Prostate gland (tissue), 2 donors: ENCODE measurements at regions not wholly inside any gene's neighbourhood (a gene's known extent, or its start where the extent isn't known, plus 50 kb on each side); places are given as distances from the start of the nearest gene placed in this dataset.

Source experiments
- DNase-seq: peaks from one replicate; pipeline ENCODE4 v3.0.0-alpha.2; 2019; ENCODE audit warnings: low spot score
- H3K27ac ChIP-seq, 2 donors: fragments of 200-600 bp; sonication (generic); 2 replicates each; pipeline ENCODE4 v1.5.1; 2017 to 2019
- H3K27me3 ChIP-seq: fragments of 200-600 bp; sonication (generic); replicated peaks from 2 replicates; pipeline ENCODE4 v1.5.1; 2019; ENCODE audit not compliant: insufficient read depth
- H3K36me3 ChIP-seq, 2 donors: fragments of 200-600 bp; sonication (generic); 1 replicate in 1 of 2; 2 replicates in 1 of 2; pipeline versions ENCODE4 v1.5.1 to v1.8.1; 2017 to 2019
- H3K4me1 ChIP-seq: fragments of 200-600 bp; sonication (generic); replicated peaks from 2 replicates; pipeline ENCODE4 v1.5.1; 2019
- H3K4me3 ChIP-seq, 2 donors: fragments of 200-600 bp; sonication (generic); 2 replicates each; pipeline ENCODE4 v1.5.1; 2017 to 2019
- H3K9me3 ChIP-seq: fragments of 200-600 bp; sonication (generic); 2 replicates; pipeline ENCODE4 v1.5.1; 2017
- POLR2A ChIP-seq: fragments of 450-650 bp; IDR thresholded peaks from one replicate; pipeline ENCODE4 v1.6.1; 2016; ENCODE audit warnings: antibody characterized with exemption, mild to moderate bottlenecking
- POLR2AphosphoS5 ChIP-seq: sonication (generic); formaldehyde crosslinking; IDR thresholded peaks from one replicate; pipeline ENCODE4 v1.6.1; 2017; ENCODE audit warnings: antibody characterized with exemption
- WGBS: methylation state at CpG from one replicate; pipeline ENCODE4 v1.1.5; 2018; 5-methylcytosine and 5-hydroxymethylcytosine counted together
- intact Hi-C: fragments of 100-400 bp; cut with DNase I; formaldehyde crosslinking; loops from one replicate; pipeline ENCODE4 v1.14.2; 2022
- TF ChIP-seq, protein P1 (sequence below), 4 experiments: fragments of 200-600 bp in 2 of 4; fragments of 450-650 bp in 2 of 4; sonication (generic) in 2 of 4; IDR thresholded peaks; 1 replicate in 3 of 4; 2 replicates in 1 of 4; pipeline ENCODE4 v1.5.1; 2016 to 2019; ENCODE audit warnings: antibody characterized with exemption in 4 of 4, mild to moderate bottlenecking in 2 of 4, moderate library complexity in 2 of 4

DNA sequence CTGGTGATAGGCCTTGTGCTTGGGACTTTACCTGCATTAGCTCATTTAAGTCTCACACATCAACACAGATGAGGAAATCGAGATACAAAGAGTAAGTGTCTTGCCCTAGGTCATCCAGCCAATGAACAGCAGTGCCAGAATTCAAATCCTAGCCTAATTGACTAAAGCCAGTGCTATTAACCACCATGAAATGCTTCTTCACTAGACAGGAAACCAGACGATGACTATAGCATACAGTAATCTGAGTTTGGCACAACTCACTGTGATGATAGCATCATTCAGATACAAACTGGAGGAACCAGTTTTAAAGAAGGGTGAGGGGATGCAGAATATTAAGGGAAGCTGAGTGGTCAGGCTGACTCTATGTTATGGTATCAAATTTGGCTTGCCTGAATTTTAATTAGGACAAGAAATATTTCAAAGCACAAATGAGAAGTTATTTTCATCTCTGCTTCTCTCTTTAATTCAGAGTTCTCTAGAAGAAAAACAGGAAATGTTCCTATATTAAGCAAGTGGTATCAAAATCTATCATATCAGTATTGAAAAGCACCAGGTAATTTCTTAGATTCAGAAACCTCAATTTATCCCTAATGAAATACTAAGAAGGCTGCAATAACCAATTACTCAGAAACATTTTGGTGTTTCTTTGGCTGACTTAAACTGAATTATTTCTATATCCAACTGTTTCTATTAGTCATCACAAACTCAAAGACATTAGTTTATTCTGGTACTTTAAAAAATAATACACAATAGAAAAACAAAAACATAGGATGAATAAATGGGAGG lies 147.0 kb upstream of the RASA1 start:
- intact Hi-C loops, result no loop called here
- Histone ChIP-seq H3K36me3 (no peaks in the 10 kb centered on the region), H3K9me3 (no peaks in the 10 kb centered on the region), H3K4me3 (no peak overlapping the region), H3K4me1 (no peaks in the 10 kb centered on the region), H3K27me3 (no peaks in the 10 kb centered on the region), H3K27ac (no peak overlapping the region)
- 4% methylated on average over 2 of the region's 2 CpGs for WGBS
- TF ChIP-seq POLR2A, result no peak
- no peak for TF ChIP-seq POLR2AphosphoS5
- TF ChIP-seq, protein P1, sequence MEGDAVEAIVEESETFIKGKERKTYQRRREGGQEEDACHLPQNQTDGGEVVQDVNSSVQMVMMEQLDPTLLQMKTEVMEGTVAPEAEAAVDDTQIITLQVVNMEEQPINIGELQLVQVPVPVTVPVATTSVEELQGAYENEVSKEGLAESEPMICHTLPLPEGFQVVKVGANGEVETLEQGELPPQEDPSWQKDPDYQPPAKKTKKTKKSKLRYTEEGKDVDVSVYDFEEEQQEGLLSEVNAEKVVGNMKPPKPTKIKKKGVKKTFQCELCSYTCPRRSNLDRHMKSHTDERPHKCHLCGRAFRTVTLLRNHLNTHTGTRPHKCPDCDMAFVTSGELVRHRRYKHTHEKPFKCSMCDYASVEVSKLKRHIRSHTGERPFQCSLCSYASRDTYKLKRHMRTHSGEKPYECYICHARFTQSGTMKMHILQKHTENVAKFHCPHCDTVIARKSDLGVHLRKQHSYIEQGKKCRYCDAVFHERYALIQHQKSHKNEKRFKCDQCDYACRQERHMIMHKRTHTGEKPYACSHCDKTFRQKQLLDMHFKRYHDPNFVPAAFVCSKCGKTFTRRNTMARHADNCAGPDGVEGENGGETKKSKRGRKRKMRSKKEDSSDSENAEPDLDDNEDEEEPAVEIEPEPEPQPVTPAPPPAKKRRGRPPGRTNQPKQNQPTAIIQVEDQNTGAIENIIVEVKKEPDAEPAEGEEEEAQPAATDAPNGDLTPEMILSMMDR (IDR thresholded peaks at IDR 0.05), result no peak
- DNase-seq, result no peak

DNA sequence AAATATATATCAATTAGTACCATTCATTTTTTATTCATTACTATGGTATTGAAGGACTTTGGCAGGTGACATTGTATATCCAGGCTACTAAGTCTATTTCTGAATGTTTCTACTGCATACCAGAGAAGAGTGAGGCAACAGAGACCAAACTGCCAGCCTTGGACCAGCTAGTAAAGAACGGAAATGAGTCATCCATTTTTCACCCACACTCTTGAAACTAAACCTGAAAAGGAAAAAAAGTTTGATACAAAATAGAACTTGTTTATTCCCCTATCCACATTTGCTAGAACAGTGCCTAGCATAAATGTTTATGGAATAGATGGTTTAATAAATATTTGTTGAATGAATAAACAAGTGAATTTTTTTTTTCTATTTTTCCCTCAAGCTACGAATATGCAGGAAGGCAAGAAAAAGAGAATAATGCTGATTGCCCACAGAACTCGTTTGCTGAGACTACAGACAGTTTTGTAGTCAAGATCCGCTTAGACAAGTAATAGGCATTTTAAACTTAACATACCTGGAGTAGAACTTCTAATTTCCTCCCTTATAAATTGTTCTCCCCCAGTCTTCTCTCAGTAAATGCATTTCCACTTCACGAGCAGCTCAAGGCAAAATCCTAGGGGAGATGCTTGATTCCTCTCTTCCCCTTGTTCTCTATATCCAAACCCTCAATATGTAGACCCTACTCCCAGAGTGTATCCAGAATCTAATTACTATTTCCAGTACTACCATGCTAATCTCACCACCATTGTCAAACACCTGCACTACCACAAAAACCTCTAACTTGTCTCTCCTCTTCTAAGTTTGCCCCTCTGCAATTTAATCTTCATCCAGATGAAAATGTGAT lies 146.2 kb upstream of the RASA1 start:
- Histone ChIP-seq H3K36me3 (no peaks in the 10 kb centered on the region), H3K4me3 (no peak overlapping the region), H3K9me3 (no peaks in the 10 kb centered on the region), H3K27me3 (no peaks in the 10 kb centered on the region), H3K27ac (no peak overlapping the region), H3K4me1 (no peaks in the 10 kb centered on the region)
- intact Hi-C loops, result no loop called here
- WGBS, result 59% methylated on average over 5 of the region's 5 CpGs
- DNase-seq, result no peak
- TF ChIP-seq POLR2AphosphoS5 (no peak), POLR2A (no peak)
- TF ChIP-seq, protein P1 (IDR thresholded peaks at IDR 0.05), result no peak

- no peaks in the 10 kb centered on the region for H3K27me3 ChIP-seq
- WGBS, result 83% methylated on average over 4 of the region's 4 CpGs
These were observed 145.3 kb upstream of the RASA1 start for GRCh38 chr5:87122151-87122977.

GRCh38 chr5:87125766-87126165 lies 141.9 kb upstream of the RASA1 start:
- TF ChIP-seq POLR2A (no peak), POLR2AphosphoS5 (no peak)
- TF ChIP-seq, protein P1 (IDR thresholded peaks at IDR 0.05), result no peak
- no peak for DNase-seq
- H3K4me1 ChIP-seq, result no peaks in the 10 kb centered on the region
- intact Hi-C loops, result no loop called here
- no peaks in the 10 kb centered on the region for H3K27me3 ChIP-seq
- no peaks in the 10 kb centered on the region for H3K9me3 ChIP-seq
- H3K36me3 ChIP-seq, result no peaks in the 10 kb centered on the region
- H3K4me3 ChIP-seq, result no peak overlapping the region
- no peak overlapping the region for H3K27ac ChIP-seq

More at GRCh38 chr5:87122151-87122977, 145.3 kb upstream of the RASA1 start:
- H3K4me3 ChIP-seq, result no peak overlapping the region
- no peaks in the 10 kb centered on the region for H3K4me1 ChIP-seq
- TF ChIP-seq POLR2AphosphoS5 (no peak), POLR2A (no peak)
- TF ChIP-seq, protein P1 (IDR thresholded peaks at IDR 0.05), result no peak
- intact Hi-C loops, result no loop called here
- H3K27ac ChIP-seq, result no peak overlapping the region
- no peaks in the 10 kb centered on the region for H3K9me3 ChIP-seq
- no peaks in the 10 kb centered on the region for H3K36me3 ChIP-seq
- no peak for DNase-seq
